DMS 273 (cell line): ENCODE measurements at regions not wholly inside any gene's neighbourhood (a gene's known extent, or its start where the extent isn't known, plus 50 kb on each side); places are given as distances from the start of the nearest gene placed in this dataset.
"Not testable (repeated sequence)": the region's sequence is repeated elsewhere in the genome, so short reads cannot be mapped to it uniquely, and the experiment has no call there.

Source experiments
- DNase-seq: peaks from one replicate; lab custom pipeline; 2025; ENCODE audit not compliant: unreplicated experiment; lab: John Stamatoyannopoulos, UW

DNA sequence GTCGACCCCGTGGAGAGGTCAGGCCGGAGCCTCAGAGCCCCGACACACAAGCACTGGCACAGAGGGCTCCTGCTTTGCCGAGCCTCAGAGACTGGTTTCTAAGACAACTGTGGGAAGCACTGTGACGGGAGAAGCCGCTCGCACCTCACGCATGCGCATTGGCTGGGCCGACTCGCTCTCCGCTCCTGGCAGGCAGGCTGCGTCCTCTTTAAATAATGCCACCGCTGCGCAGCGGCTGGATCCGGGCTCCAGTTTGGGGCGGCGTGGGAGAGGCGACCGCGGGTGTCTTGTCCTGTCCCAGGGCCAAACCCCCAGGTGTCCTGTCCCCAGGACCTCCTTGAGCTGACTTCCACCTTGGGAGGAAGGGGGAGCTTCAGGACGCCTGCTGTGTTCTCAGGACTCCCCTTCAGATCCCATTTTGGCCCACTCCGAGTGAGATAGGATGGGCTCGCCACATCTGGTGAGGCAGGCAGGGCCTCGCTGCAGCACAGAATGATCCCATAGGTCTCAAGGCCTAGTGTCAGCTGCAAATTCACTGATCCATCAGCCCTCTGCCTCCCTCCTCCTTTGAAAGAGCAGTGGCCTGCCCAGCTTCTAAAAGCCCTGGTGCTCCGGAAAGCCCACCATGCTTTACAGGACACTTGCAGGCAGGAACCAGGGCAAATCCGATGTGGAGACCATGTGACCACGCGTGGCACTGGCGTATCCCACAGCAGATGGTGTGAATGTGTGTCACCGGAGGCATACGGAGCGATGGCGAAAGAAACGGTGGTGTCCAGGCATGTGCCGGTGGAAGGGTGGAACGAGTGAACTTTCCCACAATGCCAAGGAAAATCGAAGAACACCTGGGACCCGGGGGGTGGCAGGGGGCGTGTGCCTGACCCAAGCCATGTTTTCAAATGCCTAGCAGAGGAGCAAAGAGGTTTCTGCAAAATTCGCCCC, 169.3 kb upstream of the ZNF337 start:
- peak; percentile 89 for DNase-seq

DNA sequence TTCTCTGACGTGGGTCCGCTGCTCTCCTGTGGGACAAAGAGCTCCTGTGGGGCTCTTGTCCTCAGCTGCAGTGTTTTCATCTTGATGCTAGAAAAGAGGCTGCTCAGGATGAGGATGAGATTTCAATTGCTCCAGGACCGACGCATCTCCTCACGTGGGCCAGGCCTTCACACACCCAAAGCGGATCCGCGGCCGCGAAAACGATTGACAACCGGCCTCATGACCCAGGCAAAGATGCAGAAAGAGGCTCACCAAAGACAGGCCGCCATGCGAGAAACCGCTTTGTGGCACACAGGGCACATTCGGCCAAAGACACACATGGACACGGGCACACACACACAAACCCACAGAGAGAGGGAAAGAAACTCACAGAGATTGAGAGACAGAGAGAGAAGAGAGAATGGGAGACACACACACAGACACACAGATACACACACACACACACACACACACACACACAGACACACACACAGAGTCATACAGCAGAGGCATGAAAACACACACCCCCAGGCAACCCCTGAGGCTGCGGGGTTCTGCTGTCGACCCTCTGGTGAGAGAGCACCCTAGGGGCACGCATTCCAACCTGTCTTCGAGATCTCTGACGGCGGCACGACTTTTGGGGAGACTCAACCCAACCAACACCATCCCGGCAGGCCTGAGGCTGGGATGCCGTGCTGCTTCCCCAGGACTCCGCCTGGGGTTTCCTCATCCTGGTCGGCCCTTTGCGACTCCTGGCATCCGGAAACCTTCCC, 168.5 kb upstream of the ZNF337 start:
- not testable (repeated sequence) for DNase-seq

DNA sequence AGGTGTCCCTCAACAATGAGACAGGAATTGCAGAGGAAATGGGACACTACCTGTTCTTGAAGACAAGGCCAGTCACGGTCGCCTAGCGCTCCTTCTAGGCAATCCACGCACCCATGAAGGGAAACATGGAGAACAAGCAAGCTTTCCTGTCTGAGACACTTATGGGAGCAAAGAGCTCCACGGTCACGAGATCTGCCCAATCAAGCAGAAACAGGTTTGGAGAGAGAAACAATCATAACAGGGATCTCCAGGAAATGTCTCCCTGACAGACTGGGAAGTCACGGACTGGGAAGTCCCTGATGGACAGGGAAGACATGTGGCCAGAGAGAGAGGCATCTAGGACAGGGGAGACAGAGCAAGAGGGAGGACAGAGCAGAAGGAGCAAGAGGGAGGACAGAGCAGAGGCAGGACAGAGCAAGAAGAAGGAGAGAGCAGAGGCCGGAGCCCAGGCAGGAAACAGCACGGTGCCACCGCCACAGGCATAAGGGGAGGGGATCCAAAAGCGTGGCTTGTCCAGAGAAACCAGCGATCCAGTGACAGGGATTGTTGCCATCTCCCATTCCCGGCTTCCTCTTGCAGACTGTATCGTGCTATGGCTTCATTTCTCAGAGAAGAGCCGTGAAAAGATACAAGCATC, 167.8 kb upstream of the ZNF337 start:
- DNase-seq = no peak

DNA sequence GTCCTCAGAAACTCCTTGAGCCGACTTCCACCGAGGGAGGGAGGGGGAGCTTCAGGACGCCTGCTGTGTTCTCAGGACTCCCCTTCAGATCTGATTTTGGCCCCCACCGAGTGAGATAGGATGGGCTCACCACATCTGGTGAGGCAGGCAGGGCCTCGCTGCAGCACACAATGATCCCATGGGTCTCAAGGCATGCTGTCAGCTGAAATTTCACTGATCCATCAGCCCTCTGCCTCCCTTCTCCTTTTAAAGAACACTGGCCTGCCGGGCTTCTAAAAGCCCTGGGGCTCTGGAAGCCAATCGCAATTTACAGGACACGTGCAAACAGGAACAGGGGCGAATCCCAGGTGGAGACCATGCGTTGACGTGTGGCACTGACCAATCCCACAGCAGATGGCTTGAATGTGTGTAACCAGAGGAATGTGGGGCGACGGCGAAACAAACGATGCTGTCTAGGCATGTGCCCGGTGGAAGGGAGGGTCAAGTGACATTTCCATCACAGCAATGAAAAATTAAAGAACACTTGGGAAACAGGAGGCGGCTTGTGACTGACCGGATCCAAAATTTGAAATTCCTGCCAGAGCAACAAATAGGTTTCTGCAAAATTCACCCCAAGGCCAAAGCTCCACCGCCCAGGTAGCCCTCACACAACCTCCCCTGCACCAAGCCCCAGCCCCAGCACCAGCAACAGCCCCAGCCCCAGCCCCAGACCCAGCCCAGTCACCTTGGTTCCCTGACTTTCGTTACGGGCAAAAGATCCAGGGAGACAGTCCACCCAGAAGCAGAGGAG, 167.1 kb upstream of the ZNF337 start:
- peak; percentile 71 for DNase-seq

DNA sequence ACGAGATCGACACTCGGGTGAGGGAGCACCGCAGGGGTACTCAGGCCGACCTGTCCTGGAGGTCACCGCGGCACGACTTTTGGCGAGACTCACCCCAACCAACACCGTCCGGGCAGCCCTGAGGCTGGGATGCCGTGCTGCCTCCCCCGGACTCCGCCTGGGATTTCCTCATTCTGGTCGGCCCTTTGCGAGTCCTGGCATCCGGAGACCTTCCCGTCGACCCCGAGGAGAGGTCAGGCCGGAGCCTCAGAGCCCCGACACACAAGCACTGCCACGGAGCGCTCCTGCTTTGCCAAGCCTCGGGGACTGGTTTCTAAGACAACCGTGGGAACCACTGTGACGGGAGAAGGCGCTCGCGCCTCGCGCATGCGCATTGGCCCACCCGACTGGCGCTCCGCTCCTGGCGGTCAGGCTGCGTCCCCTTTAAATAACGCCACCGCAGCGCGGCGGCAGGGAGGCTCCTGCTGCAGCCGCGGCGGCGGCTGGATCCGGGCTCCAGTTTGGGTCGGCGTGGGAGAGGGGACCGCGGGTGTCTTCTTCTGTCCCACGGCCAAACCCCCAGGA, 166.4 kb upstream of the ZNF337 start:
- DNase-seq = peak; percentile 95

DNA sequence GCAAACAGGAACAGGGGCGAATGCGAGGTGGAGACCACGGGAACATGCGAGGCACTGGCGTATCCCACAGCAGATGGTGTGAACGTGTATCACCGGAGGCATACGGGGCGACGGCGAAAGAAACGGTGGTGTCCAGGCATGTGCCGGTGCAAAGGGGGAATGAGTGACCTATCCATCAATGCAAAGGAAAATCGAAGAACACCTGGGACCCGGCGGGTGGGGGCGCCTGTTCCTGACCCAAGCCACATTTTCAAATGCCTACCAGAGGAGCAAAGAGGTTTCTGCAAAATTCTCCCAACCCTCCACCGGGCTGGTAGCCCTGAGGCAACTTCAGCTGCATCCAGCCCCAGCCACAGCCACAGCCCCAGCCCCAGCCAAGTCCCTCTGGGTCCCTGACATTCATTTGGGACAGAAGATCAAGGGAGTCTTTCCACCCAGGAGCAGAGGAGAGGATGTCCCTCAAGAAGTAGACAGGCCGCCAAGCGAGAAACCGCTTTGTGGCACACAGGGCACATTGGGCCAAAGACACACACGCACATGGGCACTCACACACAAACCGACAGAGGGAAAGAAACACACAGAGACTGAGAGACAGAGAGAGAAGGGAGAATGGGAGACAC, 164.0 kb upstream of the ZNF337 start:
- DNase-seq = no peak

DNA sequence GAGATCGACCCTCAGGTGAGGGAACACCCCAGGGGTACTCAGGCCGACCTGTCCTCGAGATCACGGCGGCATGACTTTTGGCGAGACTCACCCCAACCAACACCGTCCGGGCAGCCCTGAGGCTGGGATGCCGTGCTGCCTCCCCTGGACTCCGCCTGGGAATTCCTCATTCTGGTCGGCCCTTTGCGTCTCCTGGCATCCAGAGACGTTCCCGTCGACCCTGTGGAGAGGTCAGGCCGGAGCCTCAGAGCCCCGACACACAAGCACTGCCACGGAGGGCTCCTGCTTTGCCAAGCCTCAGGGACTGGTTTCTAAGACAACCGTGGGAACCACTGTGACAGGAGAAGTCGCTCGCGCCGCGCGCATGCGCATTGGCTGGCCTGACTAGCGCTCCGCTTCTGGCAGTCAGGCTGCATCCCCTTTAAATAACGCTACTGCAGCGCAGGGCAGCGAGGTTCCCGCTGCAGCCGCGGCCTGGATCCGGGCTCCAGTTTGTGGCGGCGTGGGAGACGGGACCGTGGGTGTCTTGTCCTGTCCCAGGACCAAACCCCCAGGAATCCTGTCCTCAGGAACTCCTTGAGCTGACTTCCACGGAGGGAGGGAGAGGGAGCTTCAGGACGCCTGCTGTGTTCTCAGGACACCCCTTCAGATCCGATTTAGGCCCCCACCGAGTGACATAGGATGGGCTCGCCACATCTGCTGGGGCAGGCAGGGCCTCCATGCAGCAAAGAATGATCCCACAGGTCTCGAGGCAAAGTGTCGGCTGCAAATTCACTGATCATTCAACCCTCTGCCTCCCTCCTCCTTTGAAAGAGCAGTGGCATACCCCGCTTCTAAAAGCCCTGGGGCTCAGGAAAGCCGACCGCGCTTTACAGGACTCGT, 163.2 kb upstream of the ZNF337 start:
- DNase-seq = peak; percentile 45

DNA sequence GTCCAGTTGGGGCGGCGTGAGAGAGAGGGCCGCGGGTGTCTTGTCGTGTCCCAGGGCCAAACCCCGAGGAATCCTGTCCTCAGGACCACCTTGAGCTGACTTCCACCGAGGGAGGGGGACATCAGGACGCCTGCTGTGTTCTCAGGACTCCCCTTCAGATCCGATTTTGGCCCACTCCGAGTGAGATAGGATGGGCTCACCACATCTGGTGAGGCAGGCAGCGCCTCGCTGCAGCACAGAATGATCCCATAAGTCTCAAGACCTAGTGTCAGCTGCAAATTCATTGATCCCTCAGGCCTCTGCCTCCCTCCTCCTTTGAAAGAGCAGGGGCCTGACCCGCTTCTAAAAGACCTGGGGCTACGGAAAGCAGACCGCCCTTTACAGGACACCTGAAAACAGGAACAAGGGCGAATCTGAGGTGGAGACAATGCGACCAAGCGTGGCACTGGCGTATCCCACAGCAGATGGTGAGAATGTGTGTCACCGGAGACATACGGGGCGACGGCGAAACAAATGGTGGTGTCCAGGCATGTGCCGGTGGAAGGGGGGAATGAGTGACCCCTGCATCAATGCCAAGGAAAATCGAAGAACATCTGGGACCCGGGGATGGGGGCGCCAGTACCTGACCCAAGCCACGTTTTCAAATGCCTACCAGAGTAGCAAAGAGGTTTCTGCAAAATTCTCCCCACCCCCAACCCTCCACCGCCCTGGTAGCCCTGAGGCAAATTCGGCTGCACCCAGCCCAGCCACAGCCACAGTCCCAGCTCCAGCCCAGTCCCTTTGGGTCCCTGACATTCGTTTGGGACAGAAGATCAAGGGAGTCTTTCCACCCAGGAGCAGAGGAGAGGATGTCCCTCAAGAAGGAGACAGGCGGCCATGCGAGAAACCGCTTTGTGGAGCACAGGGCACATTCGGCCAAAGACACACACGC, 162.1 kb upstream of the ZNF337 start:
- DNase-seq = no peak

DNA sequence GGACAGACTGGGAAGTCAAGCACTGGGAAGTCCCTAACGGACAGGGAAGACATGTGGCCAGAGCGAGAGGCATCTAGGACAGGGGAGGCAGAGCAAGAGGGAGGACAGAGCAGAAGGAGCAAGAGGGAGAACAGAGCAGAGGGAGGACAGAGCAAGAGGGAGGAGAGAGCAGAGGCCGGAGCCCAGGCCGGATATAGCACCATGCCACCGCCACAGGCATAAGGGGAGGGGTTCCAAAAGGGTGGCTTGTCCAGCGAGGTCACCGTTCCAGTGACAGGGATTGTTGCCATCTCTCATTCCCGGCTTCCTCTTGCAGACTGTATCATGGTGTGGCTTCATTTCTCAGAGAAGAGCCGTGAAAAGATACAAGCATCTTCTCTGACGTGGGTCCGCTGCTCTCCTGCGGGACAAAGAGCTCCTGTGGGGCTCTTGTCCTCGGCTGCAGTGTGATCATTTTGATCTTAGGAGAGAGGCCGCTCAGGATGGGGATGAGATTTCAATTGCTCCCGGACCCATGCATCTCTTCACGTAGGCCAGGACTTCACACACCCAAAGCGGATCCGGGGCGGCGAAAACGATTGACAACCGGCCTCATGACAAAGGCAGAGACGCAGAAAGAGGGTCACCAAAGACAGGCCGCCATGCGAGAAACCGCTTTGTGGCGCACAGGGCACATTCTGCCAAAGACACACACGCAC, 160.6 kb upstream of the ZNF337 start:
- not testable (repeated sequence) for DNase-seq

DNA sequence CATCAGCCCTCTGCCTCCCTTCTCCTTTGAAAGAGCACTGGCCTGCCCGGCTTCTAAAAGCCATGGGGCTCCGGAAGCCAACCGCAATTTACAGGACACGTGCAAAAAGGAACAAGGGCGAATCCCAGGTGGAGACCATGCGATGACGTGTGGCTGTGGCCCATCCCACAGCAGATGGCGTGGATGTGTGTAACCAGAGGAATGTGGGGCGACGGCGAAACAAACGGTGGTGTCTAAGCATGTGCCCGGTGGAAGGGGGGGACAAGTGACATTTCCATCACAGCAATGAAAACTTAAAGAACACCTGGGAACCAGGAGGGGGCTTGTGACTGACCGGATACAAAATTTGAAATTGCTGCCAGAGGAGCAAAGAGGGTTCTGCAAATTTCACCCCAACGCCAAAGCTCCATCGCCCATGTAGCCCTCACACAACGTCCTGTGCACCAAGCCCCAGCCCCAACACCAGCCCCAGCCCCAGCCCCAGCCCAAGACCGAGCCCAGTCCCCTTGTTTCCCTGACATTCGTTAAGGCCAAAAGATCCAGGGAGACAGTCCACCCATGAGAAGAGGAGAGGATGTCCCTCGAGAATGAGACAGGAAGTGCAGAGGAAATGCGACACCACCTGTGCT, 159.7 kb upstream of the ZNF337 start:
- no peak for DNase-seq

DNA sequence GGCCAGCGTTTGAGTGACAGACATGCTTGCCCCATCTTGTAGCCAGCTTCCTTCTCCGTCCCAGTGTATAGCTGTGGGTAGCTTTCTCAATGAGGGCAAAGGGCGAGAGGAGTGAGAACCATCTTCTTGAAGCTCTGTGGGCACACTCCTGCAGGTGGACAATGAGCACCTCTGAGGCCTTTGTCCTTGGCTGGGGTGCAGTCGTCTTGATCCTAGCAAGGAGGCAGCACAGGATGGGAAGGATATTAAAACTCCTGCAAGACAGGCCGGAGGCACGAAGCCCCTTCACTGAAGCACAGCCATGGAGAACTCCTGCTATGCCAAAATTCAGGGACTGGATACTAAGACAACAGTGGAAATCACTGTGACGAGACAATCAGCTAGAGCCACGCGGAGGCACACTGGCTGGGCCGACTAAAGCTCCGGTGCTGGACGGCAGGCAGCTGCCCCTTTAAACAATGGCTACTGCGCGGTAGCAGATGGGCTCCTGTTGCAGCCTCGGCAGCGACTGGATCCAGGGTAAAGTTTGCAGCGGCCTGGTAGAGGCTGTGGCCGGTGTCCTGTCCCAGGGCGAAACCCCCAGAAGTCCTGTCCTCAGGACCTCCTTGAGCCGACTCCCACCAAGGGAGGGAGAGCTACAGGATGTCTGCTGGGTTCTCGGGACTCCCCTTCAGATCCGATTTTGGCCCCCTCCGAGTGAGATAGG, 159.0 kb upstream of the ZNF337 start:
- not testable (repeated sequence) for DNase-seq

DNA sequence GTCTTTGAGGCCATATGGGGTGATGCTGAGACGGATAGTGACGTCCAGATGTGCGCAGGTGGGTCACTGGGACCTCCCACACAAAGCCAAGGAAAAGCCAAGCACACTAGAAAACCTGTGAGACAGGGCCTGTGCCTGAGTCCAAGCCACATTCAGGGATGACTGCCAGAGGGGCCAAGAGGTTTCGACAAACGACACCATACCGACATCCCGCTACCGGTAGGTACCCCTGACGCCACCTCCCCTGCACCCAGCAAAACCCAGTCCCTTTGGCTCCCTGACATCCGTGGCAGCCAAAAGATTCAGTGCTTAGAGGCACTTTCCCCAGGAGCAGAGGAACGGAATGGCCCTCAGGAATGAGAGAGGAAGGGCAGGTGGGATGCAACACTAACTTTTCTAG, 158.0 kb upstream of the ZNF337 start:
- not testable (repeated sequence) for DNase-seq

DNA sequence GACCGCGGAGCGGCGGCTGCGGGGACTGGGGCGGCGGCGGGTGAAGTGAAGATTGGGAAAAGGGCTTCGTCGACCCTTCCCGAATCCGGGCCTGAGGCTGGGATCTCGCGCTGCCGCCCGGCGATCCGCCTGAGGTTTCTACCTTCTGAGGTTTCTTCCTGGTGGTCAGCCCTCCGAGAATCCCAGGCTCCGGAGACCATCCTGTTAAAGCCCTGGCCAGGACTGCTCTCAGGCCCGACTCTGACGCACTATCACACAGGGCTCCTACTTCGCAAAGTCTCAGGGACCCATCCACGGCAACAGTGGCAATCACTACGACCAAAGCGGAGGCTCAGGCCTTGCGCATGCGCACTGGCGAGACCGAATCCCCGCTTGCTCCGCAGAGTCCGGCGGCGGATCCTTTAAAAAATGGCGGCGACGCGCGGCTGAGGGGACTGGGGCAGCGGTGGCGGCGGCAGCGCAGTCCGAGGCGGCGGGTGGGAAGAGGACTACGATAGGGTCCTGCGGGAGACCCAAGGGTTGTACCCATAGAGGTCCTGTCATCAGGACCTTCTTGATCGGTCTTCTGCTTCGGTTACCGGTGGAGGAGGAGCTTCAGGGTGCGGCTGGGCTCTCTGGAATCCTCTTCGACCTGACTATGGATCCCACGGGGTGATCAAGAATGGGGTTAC, 157.2 kb upstream of the ZNF337 start:
- DNase-seq = peak; percentile 69

DNA sequence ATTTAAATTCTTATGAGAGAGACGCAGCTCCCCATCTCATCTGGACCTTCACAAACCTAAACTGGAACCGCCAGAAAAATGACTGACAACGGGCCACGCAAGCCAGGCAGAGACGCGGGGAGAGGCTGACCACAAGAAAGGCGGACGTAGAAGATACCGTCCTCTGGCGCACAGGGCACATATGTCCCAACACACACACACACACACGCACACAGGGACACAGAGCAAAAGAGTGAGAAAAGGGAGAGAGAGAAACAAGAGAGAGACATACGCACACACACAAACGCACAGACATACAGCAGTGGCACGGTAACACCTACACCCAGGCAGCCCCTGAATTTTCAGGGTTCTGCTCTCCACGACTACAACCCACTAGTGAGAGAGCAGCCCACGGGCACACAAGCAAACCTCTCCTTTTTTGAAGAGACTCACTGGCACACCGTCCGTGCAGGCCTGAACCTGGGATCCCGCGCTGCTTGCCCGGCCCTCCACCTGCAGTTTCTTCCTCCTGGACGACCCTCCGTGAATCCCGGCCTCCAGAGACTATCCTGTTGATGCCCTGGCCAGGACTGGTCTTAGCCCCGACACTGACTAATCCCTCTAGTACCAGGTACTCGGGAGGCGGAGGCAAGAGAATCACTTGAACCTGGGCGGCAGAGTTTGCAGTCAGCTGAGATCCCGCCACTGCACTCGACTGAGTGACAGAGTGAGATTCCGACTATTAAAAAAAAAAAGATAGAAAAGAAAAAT, 156.5 kb upstream of the ZNF337 start:
- DNase-seq = not testable (repeated sequence)

DNA sequence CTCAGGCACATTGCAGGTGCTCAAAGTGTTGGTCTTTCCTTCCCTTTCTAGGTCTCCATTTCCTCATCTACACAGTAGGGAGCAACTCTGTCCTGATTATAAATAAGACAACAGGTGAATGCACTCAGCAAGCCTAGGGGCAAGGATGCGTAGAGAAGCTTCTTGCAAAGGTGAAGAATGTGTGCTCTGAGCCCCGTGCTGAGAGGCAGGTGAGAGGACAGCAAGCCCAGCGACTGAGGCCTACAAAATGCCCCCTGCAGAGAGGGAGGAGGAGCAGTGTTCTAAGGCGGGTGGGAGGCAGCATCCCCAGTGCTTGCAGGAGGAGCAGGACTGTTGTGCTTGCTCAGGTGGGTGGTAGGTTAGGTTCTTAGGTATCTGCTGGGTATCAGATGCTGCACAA, 153.5 kb upstream of the ZNF337 start:
- not testable (repeated sequence) for DNase-seq
